GM19240 (cell line): ENCODE measurements at regions not wholly inside any gene's neighbourhood (a gene's known extent, or its start where the extent isn't known, plus 50 kb on each side); places are given as distances from the start of the nearest gene placed in this dataset.
"Not testable (repeated sequence)": the region's sequence is repeated elsewhere in the genome, so short reads cannot be mapped to it uniquely, and the experiment has no call there.

Experiments
- DNase-seq: peaks from one replicate; pipeline ENCODE4 v3.0.0; 2011; ENCODE audit warnings: low spot score; ENCODE audit not compliant: insufficient read length

DNA sequence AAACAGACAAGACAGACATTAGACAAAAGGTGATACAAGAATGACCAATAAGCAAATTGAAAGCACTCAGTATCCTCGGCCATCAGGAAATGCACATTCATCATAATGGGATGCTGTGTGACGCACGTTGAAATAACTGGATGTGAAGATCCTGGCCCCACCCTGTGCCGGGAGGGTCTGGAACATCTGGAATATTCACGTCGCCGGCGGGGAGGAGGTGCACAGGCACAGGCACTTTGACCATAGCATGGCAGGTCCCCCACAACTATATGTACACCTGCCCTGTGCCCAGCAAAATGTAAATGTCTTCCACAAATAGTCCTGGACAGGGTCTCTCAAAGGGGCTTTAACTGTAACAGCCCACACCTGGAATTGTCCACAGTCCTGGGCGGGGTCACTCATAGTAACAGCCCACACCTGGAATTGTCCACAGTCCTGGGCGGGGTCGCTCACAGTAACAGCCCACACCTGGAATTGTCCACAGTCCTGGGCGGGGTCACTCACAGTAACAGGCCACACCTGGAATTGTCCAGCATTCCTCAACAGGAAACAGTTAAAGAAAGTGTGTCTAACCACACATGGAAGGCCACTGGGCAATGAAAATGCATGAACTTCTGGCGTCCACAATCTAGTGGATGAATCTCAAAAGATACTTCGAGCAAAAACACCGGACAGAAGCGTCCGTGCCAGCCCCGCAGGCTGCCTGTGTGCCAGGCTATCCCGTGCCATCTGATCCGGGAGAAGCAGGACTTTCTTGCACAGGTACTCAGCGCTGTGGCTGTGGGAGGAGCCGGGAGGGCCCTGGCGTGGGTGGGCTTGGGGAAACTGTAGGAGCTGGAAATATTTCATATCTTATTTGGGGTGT is 113.4 kb downstream of the RTP5 start:
- DNase-seq = no peak

DNA sequence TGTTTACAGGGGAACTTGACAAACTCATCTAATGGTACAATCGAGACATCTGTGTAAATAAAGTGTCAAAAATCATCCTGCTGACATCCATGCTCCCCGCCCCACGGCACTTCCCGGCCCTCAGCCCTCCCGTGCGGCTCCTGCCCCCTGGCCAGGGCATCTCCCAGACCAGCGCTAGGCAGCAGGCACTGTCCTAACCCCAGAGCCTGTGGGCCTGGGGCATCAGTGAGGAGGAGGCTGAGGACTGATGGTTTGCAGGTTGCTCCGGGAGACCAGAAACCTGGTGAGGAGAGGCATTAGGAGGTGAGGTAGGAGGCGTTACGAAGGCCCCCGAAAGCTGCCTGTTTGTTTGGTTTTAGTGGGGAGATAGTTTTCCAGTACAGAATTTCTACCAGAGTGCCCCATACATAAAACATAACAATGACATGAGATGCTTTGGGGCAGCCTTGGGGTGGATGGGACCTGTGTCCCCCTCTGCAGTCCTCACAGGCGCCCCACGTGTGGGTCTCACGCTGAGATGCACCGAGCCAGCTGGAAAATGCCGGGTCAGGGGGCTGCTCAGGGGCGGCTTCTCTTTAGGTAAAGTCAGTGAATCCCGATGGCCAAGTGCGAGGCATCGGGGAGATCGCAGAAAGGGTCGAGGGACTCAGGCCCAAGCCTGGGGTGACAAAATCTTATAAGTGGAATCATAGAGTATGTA is 114.2 kb downstream of the RTP5 start:
- DNase-seq = no peak

DNA sequence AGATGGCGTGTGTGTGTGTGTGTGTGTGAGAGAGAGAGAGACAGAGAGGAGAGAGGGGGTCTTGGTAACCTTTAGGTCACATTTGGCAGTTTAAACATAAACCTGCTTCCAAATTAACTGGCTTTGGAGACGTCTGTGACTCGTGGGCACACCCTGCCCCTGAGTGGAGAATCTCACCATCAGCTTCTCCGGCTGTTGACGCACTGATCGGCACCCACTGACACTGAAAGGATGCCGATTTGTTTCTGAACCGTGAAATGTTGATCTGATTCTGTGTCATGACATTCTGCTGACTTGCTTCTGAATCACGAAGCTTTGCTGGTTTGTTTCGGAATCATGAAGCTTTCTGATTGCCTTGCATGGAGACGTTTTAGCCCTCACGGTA is 114.7 kb downstream of the RTP5 start:
- no peak for DNase-seq

DNA sequence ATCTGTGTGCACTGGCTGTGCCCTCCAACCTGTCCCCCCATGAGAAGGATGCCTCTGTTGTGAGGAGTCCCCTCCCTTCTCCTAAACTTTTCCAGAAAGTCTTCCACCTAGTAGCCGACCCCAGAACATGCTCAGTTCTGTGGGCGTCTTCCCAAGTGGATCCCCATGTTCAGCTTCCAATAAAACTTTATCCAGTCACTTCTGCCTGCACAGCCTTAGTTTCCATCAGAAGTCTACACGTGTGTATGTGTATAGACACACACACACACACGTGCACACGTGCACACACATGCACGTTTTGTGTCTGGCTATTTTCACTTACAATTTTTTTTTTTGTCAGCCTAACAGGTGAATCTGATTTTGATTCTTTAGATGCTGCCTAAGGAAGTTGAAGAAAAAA is 115.1 kb downstream of the RTP5 start:
- no peak for DNase-seq

DNA sequence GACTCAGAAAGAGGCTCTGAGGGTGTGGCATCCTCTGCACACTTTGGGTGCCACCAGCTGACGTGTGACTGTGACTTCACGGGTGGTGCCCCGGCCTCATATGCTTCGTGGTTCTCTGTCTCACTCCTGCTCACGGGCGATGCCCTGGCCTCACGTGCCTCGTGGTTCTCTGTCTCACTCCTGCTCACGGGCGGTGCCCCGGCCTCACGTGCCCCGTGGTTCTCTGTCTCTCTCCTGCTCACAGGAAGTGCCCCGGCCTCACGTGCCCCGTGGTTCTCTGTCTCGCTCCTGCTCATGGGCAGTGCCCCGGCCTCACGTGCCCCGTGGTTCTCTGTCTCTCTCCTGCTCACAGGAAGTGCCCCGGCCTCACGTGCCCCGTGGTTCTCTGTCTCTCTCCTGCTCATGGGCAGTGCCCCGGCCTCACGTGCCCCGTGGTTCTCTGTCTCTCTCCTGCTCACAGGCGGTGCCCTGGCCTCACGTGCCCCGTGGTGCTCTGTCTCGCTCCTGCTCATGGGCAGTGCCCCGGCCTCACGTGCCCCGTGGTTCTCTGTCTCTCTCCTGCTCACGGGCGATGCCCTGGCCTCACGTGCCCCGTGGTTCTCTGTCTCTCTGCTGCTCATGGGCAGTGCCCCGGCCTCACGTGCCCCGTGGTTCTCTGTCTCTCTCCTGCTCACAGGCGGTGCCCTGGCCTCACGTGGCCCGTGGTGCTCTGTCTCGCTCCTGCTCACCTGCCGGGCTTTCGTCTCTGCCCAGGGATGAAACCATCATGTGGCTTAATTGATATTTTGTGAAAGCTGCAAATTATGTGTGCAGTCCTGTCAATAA is 115.8 kb downstream of the RTP5 start:
- not testable (repeated sequence) for DNase-seq

DNA sequence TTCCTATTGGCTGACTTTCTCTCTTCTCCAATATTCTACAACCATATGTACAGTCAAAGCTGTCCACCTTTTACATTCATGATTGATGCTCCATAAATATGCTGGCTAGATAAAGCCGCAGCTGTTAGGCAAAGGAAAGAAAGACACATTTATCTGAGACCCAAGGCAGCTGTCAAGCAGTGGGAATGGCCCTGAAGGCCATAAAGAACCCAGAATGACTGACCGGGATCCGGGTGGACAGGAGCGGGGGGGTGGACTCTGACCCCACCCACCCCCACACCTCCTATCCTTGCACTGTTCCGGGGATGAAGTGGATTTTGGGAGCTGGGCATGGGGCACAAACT is 116.4 kb downstream of the RTP5 start:
- no peak for DNase-seq

DNA sequence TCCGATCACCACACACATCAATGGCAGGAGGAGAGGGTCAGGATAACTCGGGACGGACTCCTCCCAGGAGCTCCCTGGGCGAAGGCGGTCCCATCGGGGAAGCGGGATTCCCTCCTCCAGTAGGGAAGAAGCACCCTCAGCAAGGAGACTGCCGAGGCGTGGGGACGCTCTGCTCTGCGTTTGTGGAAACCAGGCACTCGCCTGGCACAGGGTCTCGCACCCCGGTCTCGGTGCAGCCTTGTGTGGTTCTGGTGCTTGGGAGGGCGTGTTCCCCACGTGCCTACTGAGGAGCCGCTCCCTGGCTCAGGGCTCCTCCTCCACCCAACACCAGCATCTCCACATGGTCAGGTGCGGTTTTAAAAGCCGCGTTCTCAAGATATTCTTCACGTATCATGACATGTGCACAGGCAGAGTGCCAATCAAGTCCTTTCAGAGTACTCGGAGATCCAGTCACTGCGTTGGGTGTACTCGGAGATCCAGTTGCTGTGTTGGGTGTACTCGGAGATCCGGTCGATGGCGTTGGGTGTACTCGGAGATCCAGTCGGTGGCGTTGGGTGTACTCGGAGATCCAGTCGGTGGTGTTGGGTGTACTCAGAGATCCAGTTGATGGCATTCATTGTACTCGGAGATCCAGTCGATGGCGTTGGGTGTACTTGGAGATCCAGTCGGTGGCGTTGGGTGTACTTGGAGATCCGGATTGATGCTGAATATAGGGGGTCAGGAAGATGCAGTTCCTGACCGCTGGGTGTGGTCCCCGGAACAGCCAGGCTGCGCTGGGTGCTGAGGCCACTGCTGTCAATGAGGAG is 117.5 kb downstream of the RTP5 start:
- DNase-seq = no peak

DNA sequence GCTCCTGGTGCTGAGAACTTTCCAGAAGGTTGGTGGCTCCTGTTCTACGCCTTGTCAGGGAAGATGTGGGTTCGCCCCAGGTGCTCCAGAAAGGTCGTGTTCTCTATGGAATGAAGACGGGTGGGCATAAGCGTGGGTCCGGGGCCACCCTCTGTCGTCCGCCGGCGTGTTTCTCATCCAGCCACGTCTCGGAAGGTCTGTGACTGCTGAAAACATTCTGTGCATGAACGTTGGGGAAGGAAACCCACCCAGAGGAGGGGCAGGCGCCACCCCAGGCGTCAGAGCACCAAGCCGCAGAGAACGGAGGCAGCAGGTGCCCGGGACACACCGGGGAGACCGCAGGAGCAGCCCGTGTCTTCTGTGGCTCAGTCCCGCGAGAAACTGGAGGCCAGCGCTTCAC is 118.2 kb downstream of the RTP5 start:
- DNase-seq = no peak

DNA sequence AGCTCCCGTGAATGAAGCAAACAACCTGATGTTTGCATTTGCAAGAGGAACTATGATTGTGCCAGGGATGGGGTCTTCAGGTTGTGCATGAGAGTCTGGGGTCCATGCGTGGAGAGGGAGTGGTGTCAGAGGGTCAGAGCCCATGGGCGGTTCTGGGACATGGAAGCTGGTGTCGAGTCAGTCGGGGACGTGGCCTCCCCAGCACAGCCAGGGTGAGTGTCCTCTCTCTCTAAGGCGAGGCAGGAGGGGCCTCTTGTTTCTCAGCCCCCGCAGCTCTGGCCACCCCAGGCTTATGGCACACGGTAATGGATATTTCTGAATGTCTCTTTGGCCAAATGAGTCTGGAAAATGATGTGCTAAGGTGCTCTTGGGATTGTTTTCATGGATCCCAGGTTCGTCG is 118.6 kb downstream of the RTP5 start:
- no peak for DNase-seq

DNA sequence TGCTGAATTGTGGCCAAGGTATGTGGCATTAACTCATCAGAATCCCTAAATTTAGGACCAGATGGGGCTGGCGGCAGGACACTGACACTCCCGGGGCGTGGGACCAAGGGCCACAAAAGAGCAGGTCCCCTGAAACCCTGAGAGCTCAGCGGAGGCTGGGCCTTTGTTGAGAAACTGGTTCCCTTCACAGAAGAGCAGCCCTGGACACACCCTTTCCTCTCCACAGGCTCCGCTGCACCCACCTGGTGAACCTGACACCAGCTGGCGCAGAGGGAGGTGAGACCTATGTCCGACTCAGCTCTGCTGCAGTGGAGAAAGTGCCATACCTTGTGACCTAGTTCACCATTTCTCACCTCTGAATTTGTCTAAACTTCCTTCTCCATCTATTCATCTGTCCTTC is 119.5 kb downstream of the RTP5 start:
- DNase-seq = no peak

DNA sequence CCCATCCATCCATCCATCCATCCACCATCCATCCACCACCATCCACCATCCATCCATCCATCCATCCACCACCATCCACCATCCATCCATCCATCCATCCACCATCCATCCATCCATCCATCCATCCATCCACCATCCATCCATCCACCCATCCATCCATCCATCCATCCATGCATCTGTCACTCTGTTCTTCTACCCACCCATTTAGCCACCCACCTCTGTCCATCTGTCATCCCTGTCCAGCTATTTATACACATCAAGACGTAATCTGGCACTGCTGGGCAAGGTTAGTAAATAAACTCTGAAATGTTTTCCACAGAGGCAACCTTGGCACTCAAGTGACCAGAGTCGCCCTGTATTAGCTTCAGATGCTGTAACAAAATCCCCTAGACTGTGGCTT is 120.9 kb downstream of the RTP5 start:
- DNase-seq = no peak

DNA sequence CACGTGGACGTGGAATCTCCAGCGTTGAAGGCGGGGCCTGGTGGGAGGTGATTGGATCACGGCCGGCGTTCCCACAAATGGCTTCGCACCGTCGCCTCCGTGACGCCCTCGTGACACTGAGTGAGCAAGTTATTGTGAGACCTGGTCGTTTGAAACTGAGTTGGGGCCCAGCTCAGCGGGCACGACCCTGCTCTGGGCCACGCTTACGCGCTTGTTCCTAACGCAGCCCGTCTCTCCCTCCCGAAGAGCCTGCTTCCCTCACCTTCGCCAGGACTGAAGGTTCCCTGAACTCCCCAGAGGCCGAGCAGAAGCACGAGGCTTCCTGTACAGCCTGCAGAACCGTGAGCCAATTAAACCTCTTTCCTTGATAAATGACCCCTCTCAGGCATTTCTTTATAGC is 121.8 kb downstream of the RTP5 start:
- DNase-seq = no peak

DNA sequence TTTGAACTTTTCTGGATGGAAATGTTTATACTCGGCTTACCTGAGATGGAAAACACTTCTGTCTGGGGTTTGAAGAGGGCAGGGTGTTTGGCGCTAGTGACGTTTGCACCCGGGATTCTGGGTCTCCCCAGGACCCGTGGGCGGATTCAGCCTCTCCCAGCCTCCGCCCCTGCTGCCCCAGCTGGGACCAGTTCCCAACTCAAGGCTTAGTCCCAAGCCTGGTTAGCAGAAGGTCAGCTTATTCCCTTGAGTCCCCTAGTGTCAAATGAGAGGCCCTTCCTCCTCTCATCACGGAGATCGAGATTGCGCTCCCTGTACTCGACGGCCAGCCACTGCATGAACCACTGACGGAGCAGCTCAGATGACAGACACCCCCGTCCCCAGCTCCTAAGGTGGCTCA is 123.2 kb downstream of the RTP5 start:
- DNase-seq = no peak

DNA sequence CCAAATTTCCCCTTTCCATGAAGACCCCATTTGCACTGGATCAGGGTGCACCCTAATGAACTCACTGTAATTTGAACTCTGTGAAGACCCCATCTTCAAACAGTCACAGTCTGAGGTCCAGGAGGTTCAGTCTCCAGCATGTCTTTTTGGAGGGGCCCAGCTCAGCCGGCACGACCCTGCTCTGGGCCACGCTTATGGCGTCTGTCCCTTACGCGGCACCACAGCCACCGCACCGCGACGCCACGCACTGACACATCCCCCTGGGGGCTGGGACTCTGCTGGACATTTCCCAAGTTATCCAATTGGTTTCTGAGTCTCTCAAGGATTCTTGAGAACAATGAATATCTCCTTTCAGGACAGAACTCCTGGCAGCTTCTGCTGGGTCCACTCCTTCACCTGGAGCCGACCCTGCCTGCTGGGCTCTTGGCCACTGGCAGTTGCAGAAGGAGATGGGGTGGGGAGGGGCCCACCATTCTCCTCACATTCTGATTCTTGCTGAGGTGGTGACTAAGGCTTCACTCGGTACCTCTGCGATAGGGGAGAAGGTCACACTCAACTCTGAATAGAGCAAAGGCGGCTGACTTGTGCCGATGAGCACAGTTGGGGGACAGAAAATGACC is 124.0 kb downstream of the RTP5 start:
- no peak for DNase-seq

DNA sequence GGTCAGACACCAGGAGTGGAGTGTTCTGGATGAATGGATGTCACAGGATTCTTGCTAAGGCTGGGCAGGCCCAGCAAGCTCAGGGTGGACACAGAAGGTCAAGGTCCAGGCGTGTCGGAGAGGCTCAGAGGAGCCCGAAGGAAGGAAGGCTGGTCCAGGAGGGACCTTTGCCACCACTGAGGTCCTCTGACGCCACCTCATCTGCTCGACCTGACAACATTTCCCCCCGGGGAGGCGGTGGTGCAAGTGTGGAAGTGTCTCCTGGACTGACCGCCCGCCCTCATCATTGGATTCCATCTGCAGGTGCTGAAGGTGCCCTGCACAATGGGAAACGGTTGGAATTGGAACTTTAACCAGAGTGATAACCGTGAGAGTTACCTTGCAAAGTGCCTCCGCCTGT is 124.6 kb downstream of the RTP5 start:
- DNase-seq = no peak

DNA sequence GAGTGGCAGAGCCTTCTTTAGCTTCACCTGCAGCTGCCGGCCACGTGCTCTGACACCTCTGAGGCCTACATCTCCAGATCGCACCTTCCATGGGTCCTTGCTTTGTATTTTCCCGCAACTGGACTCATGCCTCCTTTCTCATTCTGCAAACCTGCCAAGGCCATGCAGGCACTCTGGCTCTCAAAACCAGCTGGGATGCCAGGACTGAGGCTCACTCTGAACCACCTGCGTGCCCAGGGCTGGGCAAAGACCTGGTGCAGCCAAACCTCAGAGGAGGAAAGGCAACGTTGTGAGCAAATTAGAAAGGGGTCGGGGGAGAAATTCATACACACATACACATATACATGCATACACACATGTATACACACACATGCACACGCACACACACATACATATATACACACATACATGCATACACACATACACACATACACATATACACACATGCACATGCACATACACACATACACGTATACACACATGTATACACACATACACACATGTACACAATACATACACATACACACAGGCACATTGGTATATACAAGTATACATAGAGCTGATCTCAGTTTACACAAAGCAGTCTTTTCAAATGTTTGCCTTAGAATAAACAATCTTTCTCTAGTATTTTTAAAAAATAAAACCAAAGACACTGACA is 125.2 kb downstream of the RTP5 start:
- DNase-seq = no peak

DNA sequence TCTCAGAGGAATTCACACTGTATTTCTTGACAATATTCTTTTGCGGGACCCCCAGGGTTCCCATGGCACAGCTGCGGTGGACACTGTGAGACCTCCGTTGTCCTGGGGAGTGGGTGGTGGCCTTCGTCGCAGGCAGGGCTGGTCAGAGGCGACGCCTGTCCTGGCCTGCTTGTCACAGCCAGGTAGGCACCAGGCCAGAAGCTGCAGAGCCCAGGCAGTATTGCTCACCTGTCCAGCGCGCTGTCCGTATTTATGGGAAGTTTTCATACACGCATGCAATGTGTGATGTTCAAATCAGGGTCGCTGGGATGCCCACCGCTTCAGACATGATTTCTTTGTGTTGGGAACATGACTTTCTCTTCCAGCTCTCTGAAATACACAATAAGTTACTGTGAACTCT is 126.6 kb downstream of the RTP5 start:
- DNase-seq = no peak

DNA sequence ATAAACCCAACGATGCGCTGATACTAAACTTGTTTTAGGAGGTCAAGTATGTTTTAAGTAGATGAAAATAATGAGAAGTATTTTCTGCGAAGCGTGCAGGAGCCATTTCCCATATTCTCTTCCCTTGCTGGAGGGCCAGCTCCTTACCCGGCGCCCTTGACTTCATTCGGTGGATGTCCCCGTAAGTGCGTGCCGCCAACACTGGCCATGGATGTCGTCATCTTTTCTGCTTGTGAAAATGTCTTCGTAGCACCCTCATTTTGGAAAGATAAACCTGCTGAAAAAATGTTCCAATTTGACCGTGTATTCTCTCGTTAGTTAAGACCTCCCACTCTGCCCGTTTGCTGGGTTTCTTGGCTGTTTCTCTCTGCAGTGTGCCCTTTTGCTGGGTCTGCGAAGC is 127.5 kb downstream of the RTP5 start:
- no peak for DNase-seq

DNA sequence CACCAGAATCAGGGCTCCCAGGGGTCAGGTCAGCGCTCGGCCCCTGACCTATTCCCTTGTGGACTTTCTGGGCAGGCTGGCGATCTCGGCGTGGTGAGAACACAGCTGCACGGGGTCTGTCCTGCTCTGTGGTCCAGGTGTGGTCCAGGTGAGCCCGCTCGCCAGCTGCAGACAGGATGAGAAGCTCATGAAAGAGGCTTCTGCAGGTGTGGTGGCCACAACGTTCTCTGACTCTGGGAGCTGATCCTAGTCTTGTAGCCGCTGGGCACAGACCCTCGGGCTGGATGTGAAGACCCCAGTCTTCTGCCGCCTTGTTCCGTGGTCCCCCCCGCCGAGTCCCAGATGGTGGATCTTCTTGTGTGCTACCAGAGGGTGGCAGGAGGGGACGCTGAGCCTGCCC is 129.7 kb downstream of the RTP5 start:
- DNase-seq = no peak

DNA sequence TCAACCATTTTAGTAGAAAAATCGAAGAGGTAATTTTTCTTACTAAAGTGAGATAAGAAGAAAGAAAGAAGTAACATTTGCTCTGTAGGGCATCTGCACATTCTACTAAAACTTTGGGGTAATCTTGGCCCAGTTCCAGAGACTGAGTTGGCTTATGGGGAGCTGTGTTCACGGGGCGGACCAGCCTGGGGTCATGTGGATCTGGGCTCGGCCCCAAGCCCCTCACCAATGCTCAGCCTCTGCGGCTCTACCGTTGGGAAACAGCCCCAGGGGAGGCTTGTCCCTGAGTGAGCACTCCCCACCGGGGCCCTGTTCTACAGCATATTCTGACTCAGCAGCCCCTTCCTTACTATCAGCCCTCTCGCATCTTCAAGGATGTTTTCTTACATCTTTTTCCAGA is 132.3 kb downstream of the RTP5 start:
- no peak for DNase-seq

DNA sequence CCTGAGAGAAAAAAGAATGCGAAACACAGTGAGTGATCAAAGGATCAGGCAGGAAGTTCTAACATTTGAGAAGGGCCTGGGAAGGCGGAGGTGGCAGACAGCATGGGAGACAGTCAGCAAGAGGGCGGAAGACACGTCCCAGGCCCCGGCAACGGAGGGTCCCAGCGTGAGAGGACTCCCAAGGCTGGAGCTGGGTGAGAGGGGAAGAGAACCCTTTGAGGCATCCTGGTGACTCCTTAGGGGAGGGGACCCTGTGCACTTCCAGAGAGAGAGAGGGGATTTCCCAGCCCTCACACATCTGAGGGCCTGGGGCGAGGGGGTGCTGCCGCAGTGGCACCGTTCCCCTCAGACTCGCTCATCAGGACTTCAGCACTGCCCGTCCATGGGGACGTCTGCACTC is 133.4 kb downstream of the RTP5 start:
- no peak for DNase-seq
